Activated CD8-positive, alpha-beta memory T cell treated with anti-CD3 and anti-CD28 coated beads, Interleukin-2, amount 50 U/mL, for 48 hours (primary cell): ENCODE measurements at regions not wholly inside any gene's neighbourhood (a gene's known extent, or its start where the extent isn't known, plus 50 kb on each side); places are given as distances from the start of the nearest gene placed in this dataset.
"Not testable (repeated sequence)": the region's sequence is repeated elsewhere in the genome, so short reads cannot be mapped to it uniquely, and the experiment has no call there.

ENCODE experiments used
- DNase-seq: peaks from one replicate; pipeline ENCODE4 v3.0.0-alpha.2; 2020

DNA sequence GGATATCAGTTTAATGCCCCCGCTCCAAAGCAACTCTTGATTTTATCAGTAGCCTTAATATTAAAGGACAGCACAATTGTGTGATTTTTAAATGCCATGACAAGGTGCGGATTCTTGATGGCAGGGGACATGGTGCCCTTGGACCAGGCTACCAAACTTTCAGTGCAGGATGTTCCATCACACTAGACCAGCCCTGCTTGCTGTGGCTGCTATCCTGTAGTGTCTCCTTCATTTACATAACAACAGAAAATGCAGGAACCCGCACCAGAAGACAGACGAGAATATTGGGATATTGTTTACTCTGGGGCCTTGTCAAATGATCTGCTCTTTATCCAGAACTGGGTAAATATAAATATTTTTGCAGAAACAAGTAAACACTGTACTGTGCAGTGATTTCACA lies 229.3 kb upstream of the PKN2 start:
- no peak for DNase-seq

DNA sequence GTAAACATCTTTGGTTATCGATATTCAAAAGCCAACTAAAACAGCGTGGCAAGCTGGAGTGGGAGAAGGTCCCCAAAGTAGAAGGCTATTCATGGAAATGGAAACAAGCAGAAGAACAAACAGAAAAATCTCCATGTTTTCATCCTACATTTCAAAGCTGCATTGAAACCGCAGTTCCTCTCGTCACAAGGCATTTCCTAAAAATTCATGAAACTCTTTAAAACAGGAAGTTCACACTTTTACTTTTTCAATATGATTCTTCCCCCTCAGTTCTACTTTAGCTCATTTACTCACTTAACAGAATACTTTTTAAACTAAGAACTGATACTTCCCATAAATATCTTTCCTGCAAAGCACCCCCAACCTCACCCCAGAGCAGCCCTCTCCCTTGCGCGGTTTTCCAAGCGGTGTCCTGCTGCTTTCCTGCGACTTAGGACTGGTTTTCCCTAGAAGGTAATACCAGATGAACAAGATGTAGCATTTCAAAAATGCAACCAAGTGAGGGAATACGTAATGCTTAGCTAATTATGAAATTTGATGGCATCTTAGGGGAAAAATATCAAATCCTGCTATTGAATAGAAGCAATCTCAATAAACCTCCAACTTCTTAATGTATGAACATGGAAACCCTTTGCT lies 228.3 kb upstream of the PKN2 start:
- DNase-seq = no peak

DNA sequence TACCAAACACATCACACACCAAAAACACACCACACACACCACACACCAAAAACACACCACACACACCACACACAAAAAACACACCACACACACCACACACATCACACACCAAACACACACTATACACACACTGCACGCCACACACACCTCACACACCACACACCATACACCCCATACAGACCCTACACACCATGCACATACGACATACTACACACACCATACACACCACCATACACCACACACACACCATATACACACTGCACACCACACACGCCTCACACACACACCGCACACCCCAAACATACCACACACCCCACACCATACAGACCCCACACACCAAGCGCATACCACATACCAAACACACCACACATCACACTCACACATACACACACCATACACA lies 226.9 kb upstream of the PKN2 start:
- DNase-seq = no peak

DNA sequence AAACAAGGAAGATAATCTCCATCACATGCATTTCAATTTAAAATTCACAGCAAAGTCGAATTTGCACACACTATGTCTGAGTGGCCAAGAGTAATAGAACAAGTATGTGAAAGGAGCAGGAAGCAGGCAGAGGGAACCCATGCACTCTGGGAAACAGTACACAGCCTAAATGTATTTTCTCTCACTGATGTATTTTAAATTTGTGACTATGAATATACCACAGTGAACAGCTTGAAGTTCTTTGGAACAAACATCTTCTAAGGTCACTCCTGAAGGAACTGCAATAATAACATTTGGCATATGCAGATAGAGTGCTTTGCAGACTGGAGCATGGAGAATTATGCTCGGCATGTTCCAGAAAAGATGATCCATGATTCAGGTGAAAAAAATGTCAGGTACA lies 223.1 kb upstream of the PKN2 start:
- DNase-seq = no peak

DNA sequence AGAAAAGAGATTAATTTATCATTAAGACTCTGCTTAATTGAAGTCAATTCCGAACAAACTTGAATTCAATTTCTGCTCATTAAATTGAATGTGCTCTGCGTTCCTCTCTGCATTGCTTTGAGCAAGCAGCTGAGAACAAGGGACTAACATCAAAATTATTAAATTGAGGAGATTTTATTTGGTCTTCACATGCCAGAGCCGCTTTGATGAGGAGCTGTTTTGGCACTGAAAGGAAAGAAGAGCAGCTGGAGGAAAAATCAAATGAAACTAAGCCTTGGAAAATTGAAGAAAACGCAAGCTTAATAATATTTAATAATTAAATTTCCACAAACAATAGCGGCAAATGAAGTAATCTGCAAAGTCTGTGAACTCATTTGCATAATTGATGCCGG lies 222.0 kb upstream of the PKN2 start:
- no peak for DNase-seq

DNA sequence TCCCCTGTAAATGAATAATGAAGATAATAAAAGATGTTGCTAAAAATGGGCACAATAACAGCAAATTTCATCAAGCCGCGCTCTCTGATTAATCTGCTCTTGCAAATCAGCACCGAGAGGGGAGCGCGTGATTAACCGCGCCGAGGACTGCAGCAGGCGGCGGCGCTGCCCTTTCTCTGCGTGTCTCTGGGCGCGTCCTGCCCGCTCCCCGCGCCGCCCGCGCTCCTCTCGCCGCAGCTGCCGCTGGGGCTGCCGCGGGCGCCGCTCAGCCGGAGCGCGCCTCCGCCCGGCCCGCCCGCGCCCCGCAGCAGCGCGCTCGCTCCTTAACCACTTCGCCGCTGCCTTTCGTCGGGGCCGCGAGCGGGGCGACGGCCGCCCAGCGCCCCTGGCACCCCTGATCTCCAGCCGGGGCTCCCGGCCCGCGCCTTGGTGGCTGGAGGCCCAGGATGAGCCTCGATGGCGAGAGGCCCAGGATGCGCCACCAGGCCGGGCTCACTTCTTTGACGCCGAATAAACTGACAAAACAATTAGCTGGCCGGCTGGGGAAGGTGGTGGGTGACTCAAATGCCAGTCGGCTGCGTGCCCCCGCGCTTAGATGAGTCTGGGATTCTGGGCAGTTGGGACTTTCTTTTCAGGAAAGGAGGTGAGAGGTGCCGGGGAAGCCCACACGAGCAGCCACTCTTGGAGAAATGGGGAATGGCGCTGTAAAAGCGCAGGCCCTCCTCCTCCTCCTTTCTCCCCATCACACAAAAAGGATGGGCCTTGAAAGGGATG lies 221.4 kb upstream of the PKN2 start:
- no peak for DNase-seq

DNA sequence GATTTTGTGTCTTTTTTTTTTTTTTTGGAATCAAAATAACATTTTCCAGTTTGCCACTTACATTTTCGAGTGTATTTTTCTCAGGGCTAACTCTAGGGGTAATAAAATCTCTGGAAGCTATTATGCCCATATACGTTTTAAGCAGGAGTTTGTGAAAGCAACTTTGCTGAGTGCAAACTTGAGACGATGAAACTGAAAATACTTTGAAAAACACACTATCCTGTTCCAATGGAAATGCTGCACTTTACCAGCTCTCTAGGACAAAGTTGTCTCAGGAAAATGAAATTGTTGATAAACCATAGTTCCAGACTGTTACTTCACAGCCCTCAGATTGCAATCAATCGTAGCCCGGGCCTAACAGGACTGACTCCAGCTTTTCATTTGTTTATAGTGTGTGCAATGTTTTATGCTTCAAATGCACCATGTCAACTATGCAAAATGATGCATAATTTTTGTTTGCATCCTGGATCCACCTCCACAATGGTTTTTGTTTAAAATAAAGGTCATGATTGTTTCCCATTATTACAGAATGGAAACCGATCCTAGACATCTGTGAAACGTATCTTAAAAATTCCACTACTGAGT lies 220.6 kb upstream of the PKN2 start:
- DNase-seq = no peak

DNA sequence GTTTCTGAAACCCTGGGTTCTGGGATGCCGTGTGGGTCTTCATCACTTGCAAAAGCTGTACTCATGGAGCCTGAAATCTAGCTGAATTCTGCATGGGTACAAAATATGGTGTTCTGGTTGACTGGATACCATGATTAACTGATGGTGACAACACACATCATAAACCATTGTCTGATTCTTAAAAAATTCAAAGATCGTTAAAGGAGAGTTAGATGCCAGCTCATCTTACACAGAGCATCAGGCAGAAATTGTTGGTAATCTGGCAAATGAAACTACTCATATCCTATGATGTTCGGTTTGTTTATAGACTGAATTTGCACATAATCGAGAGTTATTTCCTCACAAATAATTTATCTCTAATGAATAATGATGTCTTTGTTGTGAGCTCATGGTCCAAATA lies 218.1 kb upstream of the PKN2 start:
- no peak for DNase-seq

DNA sequence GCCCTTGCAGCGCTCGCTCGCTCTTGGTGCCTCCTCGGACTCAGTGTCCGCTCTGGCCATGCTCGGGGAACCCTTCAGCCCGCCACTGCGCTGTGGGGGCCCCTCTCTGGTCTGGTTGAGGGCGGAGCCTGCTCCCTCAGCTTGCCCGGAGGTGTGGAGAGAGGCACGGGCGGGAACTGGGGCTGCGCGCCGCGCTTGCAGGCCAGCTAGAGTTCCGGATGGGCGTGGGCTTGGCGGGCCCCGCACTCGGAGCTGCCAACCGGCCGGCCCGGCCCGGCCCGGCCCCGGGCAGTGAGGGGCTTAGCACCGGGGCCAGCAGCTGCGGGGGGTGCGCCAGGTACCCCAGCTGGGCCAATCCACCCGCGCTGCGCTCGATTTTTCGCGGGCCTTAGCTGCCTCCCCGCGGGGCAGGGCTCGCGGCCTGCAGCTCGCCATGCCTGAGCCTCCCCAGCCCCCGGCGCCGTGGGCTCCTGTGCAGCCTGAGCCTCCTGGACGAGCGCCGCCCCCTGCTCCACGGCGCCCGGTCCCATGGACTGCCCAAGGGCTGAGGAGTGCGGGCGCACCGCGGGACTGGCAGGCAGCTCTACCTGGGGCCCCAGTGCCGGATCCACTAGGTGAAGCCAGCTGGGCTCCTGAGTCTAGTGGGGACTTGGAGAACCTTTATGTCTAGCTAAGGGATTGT lies 217.0 kb upstream of the PKN2 start:
- DNase-seq = no peak

DNA sequence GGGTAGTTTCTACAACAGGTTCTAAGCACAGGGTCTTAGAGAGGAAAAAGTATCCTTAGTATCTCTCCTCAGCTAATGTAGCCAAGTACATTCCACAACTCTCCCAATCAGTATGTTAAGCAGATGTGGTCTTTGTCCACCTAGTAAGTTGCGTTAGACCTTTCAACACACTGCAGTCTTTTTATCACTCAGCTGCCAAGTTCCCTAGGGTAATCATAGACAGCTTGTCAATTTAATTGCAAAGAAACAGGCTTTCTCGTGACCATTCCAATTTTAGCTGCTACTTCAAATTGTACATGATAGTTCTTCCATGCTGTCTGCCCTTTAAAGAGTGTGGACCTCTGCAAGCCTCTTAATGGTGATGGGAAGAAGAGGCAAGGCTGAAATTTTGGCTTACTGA lies 211.8 kb upstream of the PKN2 start:
- DNase-seq = no peak

DNA sequence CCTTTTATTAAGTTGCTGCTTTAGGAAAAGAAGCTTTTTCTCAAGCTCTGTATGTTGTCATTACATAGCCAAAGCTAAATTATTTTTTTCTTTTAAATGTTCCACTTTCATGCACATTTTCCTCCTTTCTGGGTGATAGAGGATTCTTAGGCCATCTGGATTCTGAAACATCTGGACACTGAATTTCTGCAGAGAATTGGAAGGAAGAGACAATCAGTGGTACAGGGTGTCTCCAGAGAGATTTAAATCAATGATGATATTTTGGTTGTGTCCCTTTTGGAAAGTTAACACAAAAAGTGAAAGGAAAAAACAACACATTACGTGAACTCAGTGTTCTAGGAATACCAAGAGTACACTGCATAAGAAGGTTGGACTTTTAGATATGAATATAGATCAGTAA lies 211.4 kb upstream of the PKN2 start:
- DNase-seq = no peak

DNA sequence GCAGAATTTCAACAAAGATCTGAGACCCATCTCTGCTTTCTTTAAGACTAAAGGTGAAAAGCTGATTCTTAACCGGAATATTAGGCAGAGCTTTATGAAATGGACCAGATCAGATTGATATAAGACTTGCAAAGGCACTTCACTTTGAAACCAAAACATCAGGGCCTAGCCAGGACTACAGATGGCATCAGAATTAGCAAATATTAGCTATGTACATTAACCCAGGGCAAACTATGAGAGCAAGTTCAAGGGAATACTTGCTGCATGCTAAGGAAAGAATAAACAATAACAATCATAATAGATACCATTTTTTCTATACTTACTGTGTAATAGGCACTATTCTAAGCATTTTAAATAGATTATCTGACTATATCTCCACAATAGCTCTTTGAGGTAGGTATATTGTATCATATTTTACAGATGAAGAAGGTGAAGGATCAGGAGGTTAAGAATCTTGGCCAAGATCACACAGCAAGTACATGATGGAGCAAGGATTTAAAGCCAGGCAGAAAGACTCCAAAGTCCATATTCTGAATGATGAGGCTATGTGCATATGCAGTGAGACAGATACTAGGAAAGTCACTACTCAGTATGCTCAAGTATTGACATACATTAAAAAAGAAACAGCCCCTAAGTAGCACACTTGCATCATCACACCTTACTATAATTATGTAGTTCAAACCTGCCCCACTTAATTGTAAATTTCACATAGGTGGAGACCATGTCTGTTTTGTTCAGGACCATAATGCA lies 209.3 kb upstream of the PKN2 start:
- DNase-seq = no peak

DNA sequence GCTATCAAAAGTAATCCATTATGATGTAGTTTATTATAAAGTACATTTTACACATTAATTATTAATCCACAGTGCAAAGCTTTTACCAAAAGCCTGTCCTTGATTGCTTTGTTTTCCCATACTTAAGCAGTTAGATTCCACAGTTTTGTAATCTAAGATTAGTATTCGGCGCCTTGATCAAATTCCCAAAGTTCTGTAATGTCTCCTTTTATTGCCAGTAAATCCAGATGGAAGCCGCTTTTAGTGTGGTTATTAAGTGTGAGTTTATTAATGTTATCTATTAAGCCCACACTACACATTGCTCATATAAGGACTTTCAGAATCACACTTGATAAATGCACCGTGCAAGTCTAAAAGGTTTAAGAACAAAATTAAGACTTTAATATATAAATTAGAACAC lies 199.2 kb upstream of the PKN2 start:
- no peak for DNase-seq

DNA sequence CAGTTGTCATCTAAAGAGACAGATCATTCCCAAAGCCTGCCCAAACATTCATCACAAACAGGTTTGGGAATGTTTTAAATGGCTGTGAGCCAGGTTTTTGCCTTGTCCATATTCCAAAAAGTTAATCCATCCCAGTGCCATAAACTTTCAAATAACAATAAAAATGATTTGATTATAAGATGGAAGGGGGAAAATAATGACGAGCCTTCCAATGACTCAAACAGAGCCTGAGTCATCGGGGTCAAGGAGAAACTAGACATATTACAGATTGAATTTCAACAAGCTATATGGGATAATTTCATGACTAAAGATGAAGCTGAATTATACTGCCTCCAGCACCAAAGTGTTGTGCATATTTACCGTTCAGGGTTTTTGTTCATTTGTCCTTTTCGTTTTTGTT lies 195.8 kb upstream of the PKN2 start:
- DNase-seq = no peak

DNA sequence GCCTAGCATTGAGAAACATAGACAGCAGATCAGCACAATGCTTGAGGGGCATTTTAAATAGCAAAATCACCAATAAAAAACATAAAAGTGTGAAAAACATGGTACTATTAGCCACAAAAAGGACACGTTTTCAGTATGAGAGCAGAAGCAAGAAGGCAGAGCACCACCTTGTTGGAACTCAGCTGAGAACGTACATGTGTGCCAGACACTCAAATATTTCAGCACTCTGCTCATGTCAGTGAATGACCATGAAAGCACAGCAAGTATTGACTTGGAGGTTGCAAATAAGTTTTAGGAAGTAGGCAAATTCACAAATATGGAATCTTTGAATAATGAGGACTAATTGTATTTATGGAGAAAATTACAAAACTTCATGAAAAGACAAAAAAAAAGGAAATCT lies 193.4 kb upstream of the PKN2 start:
- no peak for DNase-seq

DNA sequence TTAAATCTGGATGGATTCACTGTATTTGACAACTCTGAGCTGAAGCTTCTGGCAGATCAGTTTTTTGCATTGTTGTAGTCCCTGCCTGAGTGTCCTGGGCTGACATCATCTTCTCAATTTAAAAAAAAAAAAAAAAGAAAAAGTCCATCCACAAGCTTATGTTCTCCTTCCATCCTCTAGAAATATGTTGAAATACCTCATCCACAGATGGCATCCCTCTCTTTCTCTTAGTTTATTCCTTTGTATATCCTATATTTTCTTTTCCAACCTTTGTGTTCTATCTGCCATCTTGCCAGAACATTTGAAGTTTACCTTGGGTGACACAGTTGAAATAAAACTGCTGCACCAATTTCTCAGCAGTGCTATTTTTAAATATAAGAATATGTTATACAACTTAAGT lies 184.4 kb upstream of the PKN2 start:
- DNase-seq = no peak

DNA sequence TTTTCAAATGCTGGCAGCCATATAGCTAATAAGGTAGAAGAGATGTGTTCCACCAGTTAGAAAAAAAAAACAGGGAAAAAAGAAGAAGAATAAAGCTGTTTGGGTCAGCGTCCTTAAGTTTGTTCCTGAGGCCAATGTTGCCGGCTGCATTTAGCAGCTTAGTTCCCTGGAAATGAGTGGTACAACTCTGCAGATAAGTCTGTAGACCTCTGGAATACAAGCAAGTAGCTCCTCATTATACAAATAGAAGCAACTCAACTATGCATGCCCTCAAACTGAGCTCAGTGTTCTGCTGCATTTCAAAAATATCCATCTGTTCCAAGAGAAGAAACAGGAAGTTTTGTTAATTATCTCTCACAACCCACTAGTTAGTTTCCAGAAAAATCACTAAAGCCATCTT lies 181.2 kb upstream of the PKN2 start:
- no peak for DNase-seq

DNA sequence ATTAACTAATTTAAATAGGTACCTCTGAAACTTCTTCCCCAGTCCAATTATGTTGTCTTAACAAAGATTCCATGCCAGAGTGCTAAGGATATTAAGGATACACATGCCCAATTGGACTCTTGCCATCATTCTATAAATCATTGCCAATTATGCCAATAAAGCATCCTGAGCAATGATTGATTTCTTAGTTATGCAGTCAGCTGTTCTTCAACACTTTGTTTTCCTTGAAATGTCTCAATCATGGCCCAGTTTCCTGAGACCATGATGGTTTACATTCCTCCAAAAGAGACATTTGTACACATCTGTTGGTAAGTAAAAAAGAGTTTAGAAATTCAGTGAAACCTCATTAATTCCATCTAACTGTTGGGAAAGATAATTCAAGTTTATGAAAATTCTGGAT lies 180.4 kb upstream of the PKN2 start:
- DNase-seq = no peak

DNA sequence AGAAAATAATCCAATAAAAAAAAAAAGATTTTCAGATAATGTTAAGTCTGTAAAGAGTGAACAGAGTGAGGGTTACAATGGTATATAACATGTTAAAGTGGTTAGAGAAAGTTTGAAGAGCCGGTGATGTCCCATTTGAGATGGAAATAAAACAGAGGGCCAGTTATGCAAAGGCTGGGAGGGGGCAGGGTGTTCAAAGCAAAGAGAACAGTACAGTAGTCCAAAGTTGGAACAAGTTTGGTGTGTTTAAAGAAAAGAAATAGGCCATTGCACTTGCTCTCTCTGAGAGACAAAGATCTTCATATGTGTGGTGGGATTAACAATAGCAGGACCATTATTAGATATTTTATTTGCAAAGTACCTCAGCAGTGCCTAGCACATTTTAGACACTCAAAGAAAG lies 179.5 kb upstream of the PKN2 start:
- DNase-seq = no peak

DNA sequence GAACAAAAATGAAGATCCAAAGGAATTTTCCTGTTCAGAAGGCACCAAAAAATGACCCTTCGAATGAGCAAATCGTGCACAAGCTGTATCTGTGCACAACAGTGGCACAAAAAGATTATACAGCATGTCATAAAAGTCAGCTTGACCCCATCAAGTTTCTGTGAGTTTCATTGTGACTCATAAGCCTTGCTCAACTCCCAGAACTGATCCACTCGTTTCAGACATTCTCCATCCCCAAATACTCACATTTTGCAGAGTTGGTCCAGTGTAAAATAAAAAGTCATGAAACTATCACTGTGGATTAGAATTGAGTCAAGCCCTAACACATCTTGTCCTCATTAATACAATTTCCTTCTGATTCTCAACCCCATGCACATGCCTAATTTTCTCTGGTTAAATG lies 174.7 kb upstream of the PKN2 start:
- DNase-seq = no peak

DNA sequence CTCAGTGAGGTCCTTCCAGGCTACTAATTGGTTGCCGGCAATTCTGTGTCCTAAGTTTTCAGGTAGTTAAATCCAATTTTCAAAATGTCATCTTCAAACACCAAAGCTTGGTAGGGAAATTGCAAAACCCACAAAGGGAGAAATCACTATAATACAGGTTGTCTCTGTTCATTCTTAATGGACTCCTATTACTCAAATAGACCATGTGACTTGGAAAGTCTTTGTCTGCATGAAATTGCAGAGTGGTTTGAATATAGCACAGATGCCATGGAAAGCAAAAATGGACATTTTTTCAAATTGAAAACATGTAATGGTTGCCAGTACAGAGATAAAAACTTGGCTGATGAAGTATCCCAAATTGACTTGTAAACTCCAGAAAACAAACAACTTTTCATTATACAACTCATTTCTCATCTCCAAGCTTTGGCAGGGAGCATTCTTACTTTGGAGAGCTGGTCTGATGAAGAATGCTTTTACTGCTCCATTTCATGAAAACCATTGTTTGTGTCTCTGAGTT lies 169.5 kb upstream of the PKN2 start:
- no peak for DNase-seq

DNA sequence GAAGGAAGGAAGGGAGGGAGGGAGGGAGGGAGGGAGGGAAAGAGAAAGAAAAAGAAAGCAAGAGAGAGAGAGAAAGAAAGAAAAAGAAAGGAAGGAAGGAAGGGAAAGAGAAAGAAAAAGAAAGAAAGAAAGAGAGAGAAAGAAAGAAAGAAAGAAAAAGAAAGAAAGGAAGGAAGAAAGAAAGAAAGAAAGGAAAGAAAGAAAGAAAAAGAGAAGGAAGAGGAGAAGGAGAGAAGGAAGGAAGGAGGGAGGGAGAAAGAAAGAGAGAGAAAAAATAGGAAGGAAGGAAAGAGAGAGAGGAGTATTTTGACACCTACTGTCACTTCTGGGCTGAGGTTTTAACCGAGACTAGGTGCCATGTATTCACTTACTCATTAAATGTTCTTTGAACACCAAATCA lies 166.6 kb upstream of the PKN2 start:
- not testable (repeated sequence) for DNase-seq

DNA sequence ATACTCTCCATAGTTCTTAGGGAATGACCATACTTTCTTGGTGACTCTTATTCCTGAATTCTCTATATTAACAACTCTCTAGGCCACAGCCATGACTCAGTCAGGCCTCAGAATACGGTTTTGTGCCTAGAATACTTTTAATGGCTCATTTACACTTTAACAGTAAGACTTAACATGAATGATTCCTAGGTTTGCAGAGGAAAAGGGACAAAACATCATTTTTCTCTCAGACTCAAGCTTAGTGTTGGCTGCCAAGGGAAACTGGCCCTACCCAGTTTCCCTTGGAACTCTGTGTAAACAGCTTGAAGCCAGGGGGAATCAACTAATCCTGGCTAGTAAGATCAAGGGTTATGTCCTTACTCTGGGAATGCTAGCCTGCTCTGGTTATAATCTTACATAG lies 164.9 kb upstream of the PKN2 start:
- no peak for DNase-seq
